ENCODE measurements at regions not wholly inside any gene's neighbourhood (a gene's known extent, or its start where the extent isn't known, plus 50 kb on each side); places are given as distances from the start of the nearest gene placed in this dataset.

GRCh38 chr6:100301731-100302130, 163.0 kb downstream of the SIM1 start:
- TF ChIP-seq CTCF (conservative IDR thresholded peaks at IDR 0.05) (no peak), ZFX (IDR thresholded peaks at IDR 0.05) (no peak)
